GM12873 (cell line): ENCODE measurements at regions not wholly inside any gene's neighbourhood (a gene's known extent, or its start where the extent isn't known, plus 50 kb on each side); places are given as distances from the start of the nearest gene placed in this dataset.

Source experiments
- CTCF ChIP-seq: IDR thresholded peaks from 2 replicates; pipeline ENCODE4 v1.5.1; 2012; ENCODE audit warnings: low read depth, mild to moderate bottlenecking, moderate library complexity, low read length, control low read depth; ENCODE audit not compliant: insufficient read depth; ENCODE audit errors: missing control alignments

GRCh38 chr15:60297047-60297446, 100.7 kb downstream of the ANXA2 start:
- no peak for TF ChIP-seq CTCF
